CD4-positive, alpha-beta T cell treated with Interferon alpha-2 for 1 hour (primary cell): ENCODE measurements at regions not wholly inside any gene's neighbourhood (a gene's known extent, or its start where the extent isn't known, plus 50 kb on each side); places are given as distances from the start of the nearest gene placed in this dataset.
"Not testable (repeated sequence)": the region's sequence is repeated elsewhere in the genome, so short reads cannot be mapped to it uniquely, and the experiment has no call there.

ENCODE experiments used
- DNase-seq, 2 donors: peaks; one replicate each; pipeline ENCODE4 v3.0.0-alpha.2; 2020 to 2022

DNA sequence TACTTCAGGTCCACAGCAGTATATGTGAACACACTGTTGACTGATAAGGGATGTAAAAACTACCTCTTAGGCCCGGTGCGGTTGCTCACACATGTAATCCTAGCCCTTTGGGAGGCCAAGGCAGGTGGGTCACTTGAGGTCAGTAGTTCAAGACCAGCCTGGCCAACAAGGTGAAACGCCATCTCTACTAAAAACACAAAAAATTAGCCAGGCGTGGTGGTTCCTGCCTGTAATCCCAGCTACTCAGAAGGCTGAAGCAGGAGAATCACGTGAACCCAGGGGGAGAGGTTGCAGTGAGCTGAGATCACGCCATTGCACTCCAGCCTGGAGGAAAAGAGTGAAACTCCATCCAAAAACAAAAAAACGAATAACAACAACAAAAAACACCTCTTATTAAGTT is 194.6 kb upstream of the KCNMB2 start:
- no peak for DNase-seq

DNA sequence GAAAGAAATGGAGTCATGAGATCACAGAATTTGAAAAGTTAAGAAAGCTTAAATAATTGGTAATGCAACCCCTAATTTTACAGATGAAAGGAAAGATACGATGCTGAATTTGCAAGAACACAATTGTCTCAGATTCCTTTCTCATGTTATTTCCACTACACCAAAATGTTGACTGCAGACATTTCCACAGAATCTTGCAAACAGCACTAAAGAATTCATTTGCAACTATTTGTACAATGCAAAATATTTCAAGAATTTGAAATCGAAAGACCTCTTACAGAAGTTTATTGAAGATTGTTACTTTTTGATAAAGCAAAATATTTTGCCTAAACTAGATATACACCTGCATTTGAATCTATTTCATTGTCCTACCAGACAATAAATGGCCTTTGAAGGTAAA is 194.1 kb upstream of the KCNMB2 start:
- DNase-seq, result no peak

DNA sequence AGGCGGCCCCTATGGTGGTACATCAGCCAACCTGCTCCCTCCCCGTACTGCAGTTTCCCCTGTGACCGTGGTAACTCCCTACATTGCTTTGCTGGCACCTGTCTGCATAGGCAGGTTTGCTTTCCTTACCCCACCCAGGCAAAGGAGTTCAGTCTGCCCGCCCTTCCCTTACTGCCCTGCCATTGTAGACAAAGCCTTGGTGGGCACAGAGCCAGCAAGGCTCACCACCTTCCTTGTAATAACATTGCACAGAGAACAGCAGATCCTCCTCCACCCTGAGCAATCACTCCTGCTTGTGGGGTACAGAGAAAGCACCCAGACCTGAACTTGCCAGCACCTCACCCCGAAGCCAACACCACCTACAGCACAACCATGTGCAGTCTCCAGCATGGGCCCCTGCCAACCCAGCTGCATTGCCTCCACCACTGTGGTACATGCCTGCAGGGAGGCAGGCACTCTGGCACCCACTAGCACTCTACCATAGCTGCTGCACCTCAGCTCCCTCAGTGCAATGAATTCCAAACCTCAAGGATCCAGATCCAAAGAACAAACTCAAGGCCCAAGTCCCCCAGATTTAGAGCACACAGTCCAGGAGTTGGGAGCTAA is 192.7 kb upstream of the KCNMB2 start:
- no peak for DNase-seq

DNA sequence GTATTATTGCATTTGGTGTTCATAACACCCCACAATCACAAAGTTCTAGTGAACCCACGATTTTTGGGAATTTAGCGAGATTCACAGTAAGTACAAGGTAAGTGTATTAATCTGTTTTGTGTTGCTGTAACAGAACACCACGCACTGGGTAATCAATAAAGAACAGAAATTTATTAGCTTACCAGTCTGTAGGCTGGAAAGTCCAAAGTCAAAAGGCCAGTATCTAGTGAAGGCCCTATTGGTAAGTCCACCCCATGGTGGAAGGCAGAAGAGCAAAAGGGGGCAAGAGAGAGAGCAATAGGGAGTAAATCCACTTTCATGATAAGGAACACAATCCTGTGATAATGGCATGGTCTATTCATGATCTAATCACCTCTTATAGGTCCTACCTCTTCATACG is 190.3 kb upstream of the KCNMB2 start:
- DNase-seq, result no peak

DNA sequence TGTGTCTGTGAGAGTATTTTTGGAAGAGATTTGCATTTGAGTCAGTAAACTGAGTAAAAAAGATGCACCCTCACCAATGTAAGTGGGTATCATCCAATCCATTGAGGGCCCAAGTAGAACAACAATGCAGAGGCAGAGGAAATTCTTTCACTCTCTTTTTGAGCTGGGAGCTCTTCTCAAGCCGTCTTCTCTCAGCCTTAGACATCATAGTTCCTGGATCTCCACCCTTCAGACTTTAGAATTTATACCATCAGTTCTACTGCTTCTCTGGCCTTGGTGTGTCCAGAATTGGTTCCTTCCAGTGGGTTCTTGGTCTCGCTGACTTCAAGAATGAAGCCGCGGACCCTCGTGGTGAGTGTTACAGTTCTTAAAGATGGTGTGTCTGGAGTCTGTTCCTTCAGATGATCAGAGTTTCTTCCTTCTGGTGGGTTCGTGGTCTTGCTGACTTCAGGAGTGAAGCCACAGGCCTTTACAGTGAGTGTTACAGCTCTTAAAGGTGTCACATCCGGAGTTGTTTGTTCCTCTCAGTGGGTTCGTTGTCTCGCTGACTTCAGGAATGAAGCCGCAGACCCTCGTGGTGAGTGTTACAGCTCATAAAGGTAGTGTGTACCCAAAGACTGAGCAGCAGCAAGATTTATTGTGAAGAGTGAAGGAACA is 187.5 kb upstream of the KCNMB2 start:
- peak in 1 of 2 donors; percentile 33 for DNase-seq

DNA sequence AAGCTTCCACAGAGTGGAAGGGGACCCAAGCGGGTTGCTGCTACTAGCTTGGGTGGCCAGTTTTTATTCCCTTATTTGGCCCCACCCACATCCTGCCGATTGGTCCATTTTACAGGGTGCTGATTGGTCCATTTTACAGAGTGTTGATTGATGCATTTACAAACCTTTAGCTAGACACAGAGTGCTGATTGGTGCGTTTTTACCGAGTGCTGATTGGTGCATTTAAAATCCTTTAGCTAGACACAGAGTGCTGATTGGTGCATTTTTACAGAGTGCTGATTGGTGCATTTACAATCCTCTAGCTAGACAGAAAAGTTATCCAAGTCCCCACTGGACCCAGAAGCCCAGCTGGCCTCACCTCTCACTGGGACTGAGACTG is 187.0 kb upstream of the KCNMB2 start:
- DNase-seq, result not testable (repeated sequence)

DNA sequence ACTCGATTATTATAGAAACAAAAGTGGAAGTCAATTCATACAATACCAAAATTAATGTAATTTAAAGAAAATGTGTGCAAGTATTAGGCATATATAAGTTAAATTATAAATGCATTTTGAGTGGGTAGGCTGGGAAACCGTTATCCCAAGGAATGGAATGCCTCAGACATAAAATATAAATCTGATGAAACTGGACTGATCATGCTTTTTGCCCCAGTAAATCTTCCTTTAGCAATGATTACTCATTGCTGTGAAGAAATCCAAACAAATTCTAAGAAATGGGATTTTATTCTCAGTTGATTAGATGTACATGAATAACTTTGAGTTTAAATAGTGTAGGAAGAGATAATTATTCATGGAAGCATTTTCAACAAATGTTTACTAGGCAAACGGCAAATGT is 185.5 kb upstream of the KCNMB2 start:
- DNase-seq, result no peak

DNA sequence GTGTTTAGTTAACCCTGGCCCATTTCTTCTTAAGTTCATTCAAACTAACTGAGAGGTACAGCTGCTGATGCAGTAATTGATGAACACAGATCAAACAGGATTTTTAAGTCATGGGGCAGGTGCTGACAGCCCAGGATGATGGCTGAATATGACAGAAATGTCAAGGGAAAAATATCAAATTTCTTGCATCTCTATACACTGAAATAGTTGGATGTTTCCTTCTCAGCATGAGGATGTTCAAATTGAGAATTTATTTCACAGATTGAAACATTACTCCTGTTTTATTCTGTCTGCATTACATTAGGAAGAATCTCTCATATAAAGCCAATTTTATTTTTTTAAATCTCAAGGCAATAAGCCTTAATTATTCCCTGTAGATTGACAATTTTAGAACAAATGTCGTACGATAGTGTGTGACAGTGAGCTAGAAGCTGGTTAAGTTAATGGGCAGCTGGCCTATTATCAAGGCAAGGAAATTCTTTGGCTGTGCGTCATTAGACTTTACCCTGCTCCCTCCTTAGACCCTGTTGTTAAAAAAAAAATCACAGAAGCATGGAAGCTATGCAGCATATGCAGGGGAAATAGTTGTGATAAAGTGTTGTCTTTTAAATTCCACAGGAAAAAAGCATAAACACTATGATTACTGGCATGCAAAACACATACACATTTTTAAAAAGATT is 183.8 kb upstream of the KCNMB2 start:
- DNase-seq, result no peak

DNA sequence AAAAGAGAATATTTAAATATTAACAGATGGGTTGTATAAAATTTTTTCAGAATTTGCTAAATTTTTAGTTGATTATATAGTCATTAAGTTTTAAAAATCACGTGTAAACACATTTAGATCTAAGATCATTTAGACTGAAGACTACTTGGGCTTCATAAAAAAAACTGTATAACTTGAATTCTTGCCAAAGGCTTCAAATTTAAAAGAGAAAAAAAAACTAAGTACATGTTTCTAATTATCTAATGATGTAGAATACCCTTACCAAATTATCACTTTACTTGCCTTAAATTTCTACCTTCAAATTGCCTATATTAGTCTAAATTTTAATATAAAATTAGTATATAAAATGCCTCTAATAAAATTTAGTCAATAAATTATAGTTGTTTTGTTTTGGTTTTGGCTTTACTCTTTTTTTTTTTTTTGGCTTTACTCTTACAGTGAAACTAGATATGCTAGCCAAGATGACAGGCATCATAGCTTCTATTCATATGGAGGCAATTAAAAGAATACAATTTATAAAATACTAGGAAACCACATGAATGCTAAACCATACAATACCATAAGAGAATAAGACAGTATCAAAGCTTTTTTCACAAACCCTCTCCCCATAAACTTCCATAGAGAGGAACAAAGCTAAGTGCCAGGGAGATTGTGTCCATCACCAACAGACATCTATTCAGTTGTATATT is 183.1 kb upstream of the KCNMB2 start:
- no peak for DNase-seq

DNA sequence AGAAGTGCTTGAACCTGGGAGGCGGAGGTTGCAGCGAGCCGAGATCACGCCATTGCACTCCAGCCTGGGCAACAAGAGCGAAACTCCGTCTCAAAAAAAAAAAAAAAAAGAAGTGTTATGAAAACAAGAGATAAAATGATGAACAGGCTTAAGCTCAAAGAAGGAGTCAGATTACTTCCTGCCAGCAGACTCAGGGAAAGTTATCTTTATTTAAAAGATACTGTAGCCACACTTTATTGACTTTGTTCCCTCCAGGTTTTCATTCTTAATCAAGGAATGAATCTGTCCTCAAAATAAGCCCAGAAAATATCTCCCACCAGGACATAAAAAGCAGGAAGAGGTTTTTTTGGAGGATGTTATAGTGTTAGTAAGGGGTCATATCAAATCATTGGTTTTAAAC is 176.5 kb upstream of the KCNMB2 start:
- DNase-seq, result no peak

DNA sequence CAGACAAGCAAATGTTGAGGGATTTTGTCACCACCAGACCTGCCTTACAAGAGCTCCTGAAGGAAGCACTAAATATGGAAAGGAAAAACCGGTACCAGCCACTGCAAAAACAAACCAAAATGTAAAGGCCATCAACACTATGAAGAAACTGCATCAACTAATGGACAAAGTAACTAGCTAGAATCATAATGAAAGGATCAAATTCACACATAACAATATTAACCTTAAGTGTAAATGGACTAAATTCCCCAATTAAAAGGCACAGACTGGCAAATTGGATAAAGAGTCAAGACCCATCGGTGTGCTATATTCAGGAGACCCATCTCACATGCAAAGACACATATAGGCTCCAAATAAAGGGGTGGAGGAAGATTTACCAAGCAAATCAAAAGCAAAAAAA is 173.2 kb upstream of the KCNMB2 start:
- not testable (repeated sequence) for DNase-seq

DNA sequence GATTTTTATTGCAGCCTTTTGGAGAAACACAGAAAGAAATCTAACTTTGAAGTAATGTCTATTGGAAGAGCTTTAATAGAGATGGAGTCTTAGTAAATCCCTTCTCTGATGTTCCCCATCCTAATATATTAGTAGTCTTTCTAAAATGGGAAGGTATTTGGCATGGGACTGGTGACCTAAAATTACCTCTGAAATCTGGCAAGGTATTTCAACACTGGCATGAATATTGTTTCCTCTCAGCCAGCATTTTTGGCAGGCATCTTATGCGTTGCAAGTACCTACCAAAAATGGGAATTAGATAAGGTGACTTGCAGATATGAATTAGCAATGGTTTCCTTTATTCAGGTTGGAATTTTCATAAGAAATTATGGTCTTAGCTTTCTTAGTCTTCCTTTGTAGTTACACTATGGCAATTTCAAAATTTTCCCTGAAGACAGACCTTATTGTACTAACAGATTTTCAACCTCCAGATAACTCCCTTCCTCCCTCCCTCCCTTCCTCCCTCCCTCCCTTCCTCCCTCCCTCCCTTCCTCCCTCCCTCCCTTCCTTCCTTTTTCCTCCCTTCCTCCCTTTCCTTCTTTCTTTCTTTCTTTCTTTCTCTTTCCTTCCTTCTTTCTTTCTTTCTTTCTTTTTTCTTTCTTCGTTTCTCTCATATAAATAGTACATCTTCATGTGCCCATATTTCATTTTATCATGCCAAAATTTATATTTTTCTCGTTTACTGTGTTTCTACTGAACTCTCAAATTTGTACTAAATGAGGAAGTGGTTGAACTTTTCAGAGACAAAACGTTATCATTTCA is 168.2 kb upstream of the KCNMB2 start:
- no peak for DNase-seq

DNA sequence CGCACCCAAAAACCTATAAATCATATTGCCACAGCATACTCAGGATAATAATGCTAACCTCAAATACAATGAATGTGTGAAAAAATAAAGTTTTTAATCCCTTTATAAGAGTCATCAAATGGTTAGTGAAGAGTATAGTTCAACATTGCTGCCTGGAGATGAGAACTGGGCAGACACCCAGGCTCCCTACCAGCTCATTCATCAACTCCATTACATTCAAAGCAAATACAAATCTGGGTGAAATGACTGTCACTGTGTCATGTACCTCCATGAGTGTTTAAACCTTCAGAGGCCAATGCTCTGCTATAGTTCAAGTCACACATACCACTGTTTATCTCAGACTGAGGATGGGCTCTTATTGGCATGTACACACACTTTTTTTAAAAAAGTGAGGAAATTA is 167.2 kb upstream of the KCNMB2 start:
- no peak for DNase-seq

DNA sequence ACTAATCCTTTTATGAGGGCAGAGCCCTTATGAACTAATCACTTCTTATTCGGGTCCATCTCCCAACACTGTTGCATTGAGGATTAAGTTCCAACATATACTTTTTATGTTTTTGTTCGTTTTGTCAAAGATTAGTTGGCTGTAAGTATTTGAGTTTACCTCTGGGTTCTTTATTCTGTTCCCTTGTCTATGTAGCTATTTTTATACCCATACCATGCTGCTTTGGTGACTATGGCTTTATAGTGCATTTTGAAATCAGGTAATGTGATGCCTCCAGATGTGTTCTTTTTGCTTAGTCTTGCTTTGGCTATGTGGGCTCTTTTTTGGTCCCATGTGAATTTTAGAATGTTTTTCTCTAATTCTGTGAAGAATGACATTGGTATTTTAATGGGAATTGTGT is 166.4 kb upstream of the KCNMB2 start:
- no peak for DNase-seq

DNA sequence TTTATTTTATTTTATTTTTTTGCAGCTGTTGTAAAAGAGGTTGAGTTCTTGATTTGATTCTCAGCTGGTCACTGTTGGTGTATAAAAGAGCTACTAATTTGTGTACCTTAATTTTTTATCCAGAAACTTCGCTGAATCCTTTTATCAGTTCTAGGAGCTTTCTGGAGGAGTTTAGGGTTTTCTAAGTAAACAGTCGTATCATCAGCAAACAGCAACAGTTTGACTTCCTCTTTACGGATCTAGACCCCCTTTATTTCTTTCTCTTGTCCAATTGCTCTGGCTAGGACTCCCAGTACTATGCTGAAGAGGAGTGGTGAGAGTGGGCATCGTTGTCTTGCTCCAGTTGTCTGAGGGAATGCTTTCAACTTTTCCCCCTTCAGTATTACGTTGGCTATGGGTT is 165.8 kb upstream of the KCNMB2 start:
- no peak for DNase-seq

DNA sequence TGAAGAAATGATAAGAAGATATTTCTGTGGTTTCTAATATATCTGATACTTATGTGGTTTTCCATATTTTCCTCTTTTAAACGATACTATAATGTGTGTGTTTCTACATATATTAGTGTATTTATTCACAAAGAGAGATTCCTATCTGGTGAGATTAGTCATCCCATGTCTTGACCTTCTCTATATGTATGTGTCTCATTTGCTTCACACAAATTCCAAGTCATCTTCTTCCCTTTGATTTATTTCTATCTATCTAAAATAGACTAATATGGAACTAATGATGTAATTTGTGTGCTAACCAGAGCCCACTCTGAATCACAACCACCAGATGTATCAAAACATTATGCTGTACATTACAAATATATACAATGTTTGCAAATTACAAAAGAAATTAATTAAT is 154.7 kb upstream of the KCNMB2 start:
- DNase-seq, result no peak

DNA sequence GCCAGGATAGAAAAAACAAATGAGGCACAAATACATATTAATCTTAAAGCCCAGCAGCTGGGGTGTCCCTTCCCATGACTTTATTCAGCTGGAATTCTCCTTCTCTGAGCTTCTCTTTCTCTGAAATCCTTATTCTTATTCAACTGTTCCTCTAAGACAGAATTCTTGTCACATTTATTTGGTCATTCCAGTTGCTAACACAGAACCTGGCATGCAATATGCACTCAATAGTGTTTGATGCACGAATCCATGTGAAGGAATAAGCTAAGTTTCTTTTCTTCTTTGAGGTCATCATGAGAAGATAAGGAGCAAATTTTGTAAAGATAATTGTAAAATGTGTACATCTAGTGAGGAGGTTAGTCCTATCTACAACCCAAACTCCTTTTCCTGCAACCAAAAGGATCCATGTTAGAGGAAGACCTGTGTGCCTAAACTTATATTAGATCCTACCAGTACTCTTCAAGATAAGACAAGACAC is 154.2 kb upstream of the KCNMB2 start:
- DNase-seq, result no peak

DNA sequence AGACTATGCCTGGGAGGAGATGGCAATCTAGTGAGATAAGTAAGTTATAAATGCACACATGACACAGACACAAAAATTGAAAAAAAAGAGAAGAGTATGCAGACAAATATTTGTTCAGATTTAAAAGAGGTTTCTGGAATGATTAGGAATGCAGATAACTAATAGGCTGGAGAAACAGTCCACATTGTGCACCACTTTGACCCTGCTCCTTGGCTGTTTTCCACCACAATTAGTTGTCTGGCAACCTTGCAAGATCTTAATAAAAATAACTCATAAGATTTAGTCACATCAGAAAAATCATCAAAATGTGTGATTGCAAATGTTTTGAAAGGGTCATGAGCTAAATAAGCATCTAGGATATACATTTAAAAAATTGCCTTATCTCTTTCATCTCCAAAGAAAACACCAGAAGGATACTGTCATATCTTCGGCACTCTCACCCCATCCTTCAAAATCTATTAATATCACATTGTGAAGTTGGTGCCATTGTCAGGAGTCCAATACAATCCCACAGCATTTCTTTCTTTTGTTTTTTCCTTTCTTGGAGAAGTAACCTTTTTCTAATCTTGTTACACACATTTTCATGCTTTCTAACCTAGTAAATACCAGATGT is 153.7 kb upstream of the KCNMB2 start:
- no peak for DNase-seq

DNA sequence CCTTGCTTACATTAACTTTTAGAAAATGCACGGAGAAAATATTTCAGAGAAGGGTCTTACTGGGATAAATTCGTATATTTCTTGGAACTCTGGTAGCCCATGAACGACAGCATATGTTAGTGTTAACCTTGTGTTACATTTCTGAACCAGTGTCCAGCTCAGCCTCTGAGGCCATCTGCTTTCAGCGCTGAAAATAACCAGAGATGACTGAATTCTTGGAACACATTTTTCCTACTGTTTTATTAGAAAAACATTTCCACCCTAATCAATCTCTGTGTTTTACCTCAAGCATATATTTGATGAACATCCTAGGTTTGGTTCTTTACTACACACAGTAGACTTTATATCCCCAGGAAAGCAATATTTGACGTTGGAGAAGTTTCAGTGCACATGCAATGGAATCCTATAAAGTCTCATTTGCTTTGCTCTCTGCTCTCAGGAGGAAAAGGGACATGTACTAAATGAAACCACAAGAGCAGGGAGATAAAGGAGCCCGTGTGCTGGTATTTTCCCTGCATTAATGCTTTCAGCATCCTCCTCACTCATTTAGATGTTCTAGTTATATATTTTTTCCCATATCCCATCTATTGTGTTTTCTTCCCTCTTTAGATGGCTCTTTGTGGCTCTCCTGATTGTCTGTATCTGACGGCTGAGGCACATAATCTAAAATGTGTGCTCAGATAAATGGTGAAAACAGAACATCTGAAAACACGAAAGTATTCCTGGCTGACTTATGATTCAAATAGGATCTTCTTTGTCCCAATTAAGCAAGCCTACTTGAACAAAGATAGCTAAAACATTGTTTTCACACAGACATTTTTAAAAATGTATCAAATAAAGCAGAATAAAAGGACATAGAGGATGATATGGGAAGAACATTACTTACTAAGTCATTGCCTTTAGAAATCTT is 151.7 kb upstream of the KCNMB2 start:
- DNase-seq, result no peak

DNA sequence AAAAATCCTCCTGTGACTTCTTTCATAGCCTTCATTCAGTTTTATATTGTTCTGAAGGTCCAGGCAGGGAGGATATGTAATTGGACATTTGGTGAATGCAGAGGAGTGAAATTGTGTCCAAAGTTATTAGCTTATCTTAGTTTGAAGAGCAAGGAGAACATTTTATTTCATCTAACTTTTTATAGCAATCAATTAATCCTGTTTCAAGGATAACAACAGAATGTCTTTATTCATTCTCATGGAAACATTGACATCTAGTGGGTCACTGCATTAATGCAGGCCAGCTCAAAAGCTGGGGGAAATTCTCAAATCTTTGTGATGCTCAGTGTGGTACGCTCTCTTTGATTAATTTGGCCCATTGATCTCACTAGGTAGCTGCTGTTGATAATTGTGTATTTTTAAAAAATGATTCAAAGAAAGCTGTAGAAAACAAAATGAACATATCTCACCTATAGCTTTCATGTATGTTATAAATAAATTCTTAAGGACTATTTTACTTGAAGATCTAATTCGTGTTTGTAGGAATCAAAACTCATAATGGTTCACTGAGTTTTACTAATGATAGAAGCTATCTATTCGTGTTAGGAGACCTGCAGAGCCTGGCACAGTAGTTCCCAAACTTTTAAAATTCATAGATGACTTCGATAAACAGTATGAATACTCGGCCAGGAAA is 150.8 kb upstream of the KCNMB2 start:
- DNase-seq, result peak; percentile 1 to 42

DNA sequence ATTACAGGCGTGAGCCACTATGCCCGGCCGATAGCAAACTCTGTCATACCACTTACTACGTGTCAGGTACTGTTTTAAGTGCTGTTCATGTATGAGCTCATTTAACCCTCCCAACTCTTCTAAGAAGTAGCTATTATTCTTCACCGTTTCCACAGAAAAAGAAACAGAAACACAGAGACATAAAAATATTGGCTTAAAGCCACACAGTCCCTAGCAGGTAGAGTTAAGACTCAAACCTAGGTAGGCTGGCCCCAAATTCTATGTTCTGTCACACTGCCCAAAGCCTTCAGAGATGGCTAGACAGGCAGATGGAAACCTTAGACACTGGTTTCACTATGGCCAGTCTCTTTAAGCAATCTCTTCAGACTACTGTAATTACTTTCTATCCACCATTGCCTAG is 149.8 kb upstream of the KCNMB2 start:
- no peak for DNase-seq
